Endothelial cell of umbilical vein (primary cell): ENCODE measurements at regions not wholly inside any gene's neighbourhood (a gene's known extent, or its start where the extent isn't known, plus 50 kb on each side); places are given as distances from the start of the nearest gene placed in this dataset.

Experiments
- BruUV-seq: library from RNA; stranded (reverse); fragments of 400-500 nt; replicated peaks from 2 replicates; lab custom pipeline; 2021; lab: Mats Ljungman, UMichigan
- CTCF ChIA-PET: fragments of 300-600, 350-600 bp; sonication (Branson Sonifier 250); formaldehyde crosslinking; loops from one replicate; lab custom pipeline; 2021; ENCODE audit warnings: antibody characterized with exemption, inconsistent platforms; lab: Charles Lee
- POLR2A ChIA-PET: fragments of 300-600, 350-600 bp; sonication (Branson Sonifier 250); formaldehyde crosslinking; loops from one replicate; lab custom pipeline; 2021; ENCODE audit warnings: antibody characterized with exemption, inconsistent platforms; lab: Charles Lee
- DNase-seq: peaks from one replicate; pipeline ENCODE4 v3.0.0-alpha.2; 2011; ENCODE audit warnings: low read depth, low spot score
- FAIRE-seq: peaks from 2 replicates; lab custom pipeline; 2011; peaks lifted over from hg19 to GRCh38; lab: Jason Lieb, UNC
- H2AFZ ChIP-seq: 2 replicates; pipeline ENCODE4 v1.6.0; 2012; ENCODE audit warnings: low read depth, low read length, control low read depth, inconsistent platforms
- H3K27ac ChIP-seq: 2 replicates; pipeline ENCODE4 v1.5.1; 2011; ENCODE audit warnings: low read depth, mild to moderate bottlenecking, control low read depth, low read length, moderate library complexity; ENCODE audit not compliant: insufficient read depth
- H3K27me3 ChIP-seq, 2 experiments: 2 replicates each; pipeline versions ENCODE4 v1.6.0 to v1.6.1; 2011; ENCODE audit warnings: low read length in 2 of 2, mixed read lengths in 1 of 2; ENCODE audit not compliant: control insufficient read depth in 2 of 2, insufficient read depth in 2 of 2
- H3K36me3 ChIP-seq, 2 experiments: 2 replicates in 1 of 2; 3 replicates in 1 of 2; pipeline ENCODE4 v1.5.1; 2011; ENCODE audit warnings: low read length in 2 of 2, mild to moderate bottlenecking in 1 of 2, moderate library complexity in 1 of 2; ENCODE audit not compliant: control insufficient read depth in 2 of 2, insufficient read depth in 2 of 2; ENCODE audit errors: extremely low read depth in 1 of 2
- H3K4me1 ChIP-seq: 3 replicates; pipeline ENCODE4 v1.5.1; 2011; ENCODE audit warnings: mild to moderate bottlenecking, low read length; ENCODE audit not compliant: control insufficient read depth, insufficient read depth; ENCODE audit errors: extremely low read depth
- H3K4me2 ChIP-seq: 2 replicates; pipeline ENCODE4 v1.6.1; 2011; ENCODE audit warnings: low read length, control low read depth, mixed read lengths; ENCODE audit not compliant: insufficient read depth
- H3K4me3 ChIP-seq, 3 experiments: fragments of 200-600 bp in 1 of 3; sonication (generic), shearing (Covaris generic) in 1 of 3; replicated peaks in 1 of 3; 2 replicates each; pipeline ENCODE4 v1.5.1; 2011 to 2016; ENCODE audit warnings: control low read depth in 3 of 3, low read length in 3 of 3, mild to moderate bottlenecking in 2 of 3, inconsistent platforms in 1 of 3, low read depth in 1 of 3, moderate library complexity in 1 of 3; ENCODE audit not compliant: insufficient read depth in 1 of 3
- H3K79me2 ChIP-seq: 2 replicates; pipeline ENCODE4 v1.6.0; 2012; ENCODE audit warnings: low read length, inconsistent platforms; ENCODE audit not compliant: control insufficient read depth, insufficient read depth
- H3K9ac ChIP-seq: replicated peaks from 2 replicates; pipeline ENCODE3; 2011; ENCODE audit warnings: low read length, control low read depth; ENCODE audit not compliant: insufficient read depth; ENCODE audit errors: extremely low read depth
- H3K9me1 ChIP-seq: replicated peaks from 3 replicates; pipeline ENCODE4 v1.6.0; 2011; ENCODE audit warnings: mild to moderate bottlenecking, low read length; ENCODE audit not compliant: control insufficient read depth, insufficient read depth; ENCODE audit errors: extremely low read depth
- H3K9me3 ChIP-seq: replicated peaks from 2 replicates; pipeline ENCODE4 v1.5.1; 2012; ENCODE audit warnings: low read length, inconsistent platforms; ENCODE audit not compliant: control insufficient read depth, insufficient read depth
- H4K20me1 ChIP-seq: replicated peaks from 2 replicates; pipeline ENCODE3; 2011; ENCODE audit warnings: mild to moderate bottlenecking, low read length; ENCODE audit not compliant: control insufficient read depth, insufficient read depth; ENCODE audit errors: extremely low read depth
- EZH2 ChIP-seq: IDR thresholded peaks from 2 replicates; pipeline ENCODE4 v1.6.1; 2012; ENCODE audit warnings: borderline replicate concordance, low read depth, mild to moderate bottlenecking, moderate library complexity, low read length, inconsistent platforms; ENCODE audit not compliant: severe bottlenecking
- FOS ChIP-seq: IDR thresholded peaks from 2 replicates; pipeline ENCODE4 v1.6.1; 2011; ENCODE audit warnings: mild to moderate bottlenecking, low read length, moderate library complexity, borderline replicate concordance; ENCODE audit not compliant: insufficient read depth
- GATA2 ChIP-seq: IDR thresholded peaks from 2 replicates; pipeline ENCODE4 v1.7.0; 2011; ENCODE audit warnings: low read depth, mild to moderate bottlenecking, moderate library complexity, mixed read lengths, low read length; ENCODE audit not compliant: insufficient read length, insufficient read depth
- JUN ChIP-seq: IDR thresholded peaks from 2 replicates; pipeline ENCODE4 v1.6.1; 2011; ENCODE audit warnings: borderline replicate concordance, low read depth; ENCODE audit not compliant: insufficient read length, insufficient read depth
- MYC ChIP-seq: IDR thresholded peaks from one replicate; pipeline ENCODE4 v1.6.1; 2011; ENCODE audit warnings: mild to moderate bottlenecking, low read depth, low read length
- POLR2A ChIP-seq: IDR thresholded peaks from 2 replicates; pipeline ENCODE4 v1.6.1; 2012; ENCODE audit warnings: low read depth, mild to moderate bottlenecking, control low read depth, low read length
- POLR2AphosphoS5 ChIP-seq: IDR thresholded peaks from 2 replicates; pipeline ENCODE4 v1.6.1; 2012; ENCODE audit warnings: low read depth, mild to moderate bottlenecking, control low read depth, low read length, moderate library complexity; ENCODE audit not compliant: insufficient read depth
- dilution Hi-C: fragments of 300-500 bp; cut with MboI; formaldehyde crosslinking; loops from one replicate; pipeline ENCODE4 v1.15.0; 2019; ENCODE audit warnings: low sequenced_read_pairs; ENCODE audit not compliant: extremely low pct_ligation_motif_present
- intact Hi-C: fragments of 100-400 bp; cut with micrococcal nuclease; formaldehyde crosslinking; loops from one replicate; pipeline ENCODE4 v1.10.0; 2022
- TF ChIP-seq, protein P1 (sequence below), 2 donors: IDR thresholded peaks; 1 replicate in 1 of 2; 2 replicates in 1 of 2; pipeline ENCODE4 v1.5.1; 2011; ENCODE audit warnings: low read length in 2 of 2, mild to moderate bottlenecking in 2 of 2, moderate library complexity in 2 of 2, control low read depth in 1 of 2, inconsistent platforms in 1 of 2, low read depth in 1 of 2; ENCODE audit not compliant: insufficient read depth in 1 of 2; ENCODE audit errors: extremely low read depth in 1 of 2
- TF ChIP-seq, protein P2 (sequence below): IDR thresholded peaks from 2 replicates; pipeline ENCODE4 v1.6.1; 2011; ENCODE audit not compliant: insufficient read depth, insufficient read length

DNA sequence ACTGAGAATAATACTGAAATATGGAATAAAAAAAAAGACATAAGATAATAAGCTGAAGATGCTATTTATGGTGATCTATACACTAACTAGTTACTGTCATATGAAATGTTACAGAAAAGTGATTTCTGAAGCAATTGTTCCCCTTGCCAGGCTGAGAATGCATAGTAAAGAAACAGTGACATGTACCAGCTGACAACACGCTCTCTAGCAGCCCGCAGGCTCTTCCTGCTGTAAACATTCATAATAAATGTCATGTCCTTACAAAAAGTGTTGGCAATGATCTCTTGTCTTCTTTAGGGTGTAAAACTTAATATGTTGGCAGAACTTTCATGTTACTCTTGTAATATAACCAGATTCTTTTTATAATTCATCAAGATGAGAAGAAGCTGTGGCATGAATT lies 1171.3 kb downstream of the DSC3 start:
- H3K4me1 ChIP-seq, result no peaks in the 10 kb centered on the region
- FAIRE-seq (no peak), DNase-seq (no peak)
- no peaks in the 10 kb centered on the region for H3K79me2 ChIP-seq
- TF ChIP-seq, protein P1, sequence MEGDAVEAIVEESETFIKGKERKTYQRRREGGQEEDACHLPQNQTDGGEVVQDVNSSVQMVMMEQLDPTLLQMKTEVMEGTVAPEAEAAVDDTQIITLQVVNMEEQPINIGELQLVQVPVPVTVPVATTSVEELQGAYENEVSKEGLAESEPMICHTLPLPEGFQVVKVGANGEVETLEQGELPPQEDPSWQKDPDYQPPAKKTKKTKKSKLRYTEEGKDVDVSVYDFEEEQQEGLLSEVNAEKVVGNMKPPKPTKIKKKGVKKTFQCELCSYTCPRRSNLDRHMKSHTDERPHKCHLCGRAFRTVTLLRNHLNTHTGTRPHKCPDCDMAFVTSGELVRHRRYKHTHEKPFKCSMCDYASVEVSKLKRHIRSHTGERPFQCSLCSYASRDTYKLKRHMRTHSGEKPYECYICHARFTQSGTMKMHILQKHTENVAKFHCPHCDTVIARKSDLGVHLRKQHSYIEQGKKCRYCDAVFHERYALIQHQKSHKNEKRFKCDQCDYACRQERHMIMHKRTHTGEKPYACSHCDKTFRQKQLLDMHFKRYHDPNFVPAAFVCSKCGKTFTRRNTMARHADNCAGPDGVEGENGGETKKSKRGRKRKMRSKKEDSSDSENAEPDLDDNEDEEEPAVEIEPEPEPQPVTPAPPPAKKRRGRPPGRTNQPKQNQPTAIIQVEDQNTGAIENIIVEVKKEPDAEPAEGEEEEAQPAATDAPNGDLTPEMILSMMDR (IDR thresholded peaks at IDR 0.05; ENCODE audit: extremely low read depth in 1 of 2, insufficient read depth in 1 of 2, low read depth in 1 of 2, low read length in 2 of 2), result no peak
- no peak for TF ChIP-seq POLR2A
- no peak for TF ChIP-seq JUN
- TF ChIP-seq GATA2, result no peak
- TF ChIP-seq MYC, result no peak
- no peak for TF ChIP-seq FOS
- no peak for TF ChIP-seq EZH2
- TF ChIP-seq POLR2AphosphoS5, result no peak
- TF ChIP-seq, protein P2, sequence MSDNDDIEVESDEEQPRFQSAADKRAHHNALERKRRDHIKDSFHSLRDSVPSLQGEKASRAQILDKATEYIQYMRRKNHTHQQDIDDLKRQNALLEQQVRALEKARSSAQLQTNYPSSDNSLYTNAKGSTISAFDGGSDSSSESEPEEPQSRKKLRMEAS, result no peak
- H3K27me3 ChIP-seq, result no peaks in the 10 kb centered on the region
- H3K27ac ChIP-seq, result no peak overlapping the region
- intact Hi-C loops (no loop called here), dilution Hi-C loops (no loop called here)
- H3K4me2 ChIP-seq, result no peak overlapping the region
- no peaks in the 10 kb centered on the region for H3K9me3 ChIP-seq
- ChIA-PET CTCF (interaction anchor here (1.3 to 1.4 kb wide), 2 partner anchors 9 to 410 kb away, joined by 3 to 4 read pairs; no protein-coding TSS in a partner anchor), POLR2A (no interaction called here)
- no peak overlapping the region for H3K4me3 ChIP-seq
- H3K9me1 ChIP-seq, result no peaks in the 10 kb centered on the region
- H3K36me3 ChIP-seq, result no peaks in the 10 kb centered on the region
- no TSS peak for BruUV-seq
- H3K9ac ChIP-seq, result no peak overlapping the region
- no peaks in the 10 kb centered on the region for H4K20me1 ChIP-seq
- H2AFZ ChIP-seq, result no peak overlapping the region
